H1 (cell line): ENCODE measurements at regions not wholly inside any gene's neighbourhood (a gene's known extent, or its start where the extent isn't known, plus 50 kb on each side); places are given as distances from the start of the nearest gene placed in this dataset.

Source experiments
- CEBPB ChIP-seq: IDR thresholded peaks from 2 replicates; pipeline ENCODE4 v1.6.1; 2012; ENCODE audit warnings: low read depth, low read length
- CHD2 ChIP-seq: IDR thresholded peaks from 2 replicates; pipeline ENCODE4 v1.6.1; 2012; ENCODE audit warnings: low read length, improper control_type of control experiment
- EZH2 ChIP-seq: fragments of 200-600 bp; sonication (generic); IDR thresholded peaks from 2 replicates; pipeline ENCODE4 v1.7.1; 2012; ENCODE audit warnings: low read depth, mild to moderate bottlenecking, moderate library complexity, low read length, inconsistent platforms; ENCODE audit not compliant: severe bottlenecking
- GTF2F1 ChIP-seq: IDR thresholded peaks from 2 replicates; pipeline ENCODE4 v1.6.1; 2012; ENCODE audit warnings: low read depth, low read length, improper control_type of control experiment, borderline replicate concordance
- KDM4A ChIP-seq: IDR thresholded peaks from one replicate; pipeline ENCODE4 v1.7.1; 2012; ENCODE audit warnings: low read depth, mild to moderate bottlenecking, moderate library complexity, low read length, inconsistent platforms; ENCODE audit not compliant: severe bottlenecking
- POLR2AphosphoS5 ChIP-seq: IDR thresholded peaks from 2 replicates; pipeline ENCODE4 v1.6.1; 2011; ENCODE audit warnings: low read depth, low read length
- RFX5 ChIP-seq: IDR thresholded peaks from 2 replicates; pipeline ENCODE4 v1.6.1; 2011; ENCODE audit warnings: low read depth, low read length, improper control_type of control experiment, borderline replicate concordance
- TBP ChIP-seq: IDR thresholded peaks from 2 replicates; pipeline ENCODE4 v1.6.1; 2011; ENCODE audit warnings: low read depth, low read length, improper control_type of control experiment
- TEAD4 ChIP-seq: IDR thresholded peaks from 2 replicates; pipeline ENCODE4 v1.6.1; 2012; ENCODE audit warnings: low read depth, low read length, inconsistent platforms, mixed read lengths
- TF ChIP-seq, protein P1 (sequence below): fragments of 300-600 bp; sonication (generic); IDR thresholded peaks from 2 replicates; pipeline ENCODE4 v1.7.1; 2012; ENCODE audit warnings: low read length, moderate library complexity, mild to moderate bottlenecking, inconsistent platforms; ENCODE audit not compliant: insufficient replicate concordance
- TF ChIP-seq, protein P2 (sequence below): IDR thresholded peaks from 2 replicates; pipeline ENCODE4 v1.6.1; 2012; ENCODE audit warnings: inconsistent platforms

DNA sequence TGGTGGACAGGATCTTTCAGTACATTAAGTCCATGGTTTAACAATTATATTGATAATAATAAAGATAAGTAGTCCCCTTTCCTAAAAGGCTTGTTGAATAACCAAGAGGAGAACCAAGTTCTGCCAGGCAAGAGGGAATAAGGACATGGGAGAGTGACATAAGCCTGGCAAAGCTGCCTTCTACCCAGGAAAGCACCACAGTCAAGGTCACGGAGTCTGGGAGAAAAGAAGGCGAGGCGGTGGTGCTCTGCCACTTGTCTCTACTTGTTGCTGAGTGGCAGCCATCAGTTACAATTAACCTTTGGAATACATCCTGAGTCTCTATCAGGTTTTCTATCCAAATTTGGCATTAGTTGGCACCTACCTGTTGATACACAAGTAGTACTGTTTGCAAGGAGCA is 101.7 kb upstream of the GATA6 start (continued):
- TF ChIP-seq, protein P1, sequence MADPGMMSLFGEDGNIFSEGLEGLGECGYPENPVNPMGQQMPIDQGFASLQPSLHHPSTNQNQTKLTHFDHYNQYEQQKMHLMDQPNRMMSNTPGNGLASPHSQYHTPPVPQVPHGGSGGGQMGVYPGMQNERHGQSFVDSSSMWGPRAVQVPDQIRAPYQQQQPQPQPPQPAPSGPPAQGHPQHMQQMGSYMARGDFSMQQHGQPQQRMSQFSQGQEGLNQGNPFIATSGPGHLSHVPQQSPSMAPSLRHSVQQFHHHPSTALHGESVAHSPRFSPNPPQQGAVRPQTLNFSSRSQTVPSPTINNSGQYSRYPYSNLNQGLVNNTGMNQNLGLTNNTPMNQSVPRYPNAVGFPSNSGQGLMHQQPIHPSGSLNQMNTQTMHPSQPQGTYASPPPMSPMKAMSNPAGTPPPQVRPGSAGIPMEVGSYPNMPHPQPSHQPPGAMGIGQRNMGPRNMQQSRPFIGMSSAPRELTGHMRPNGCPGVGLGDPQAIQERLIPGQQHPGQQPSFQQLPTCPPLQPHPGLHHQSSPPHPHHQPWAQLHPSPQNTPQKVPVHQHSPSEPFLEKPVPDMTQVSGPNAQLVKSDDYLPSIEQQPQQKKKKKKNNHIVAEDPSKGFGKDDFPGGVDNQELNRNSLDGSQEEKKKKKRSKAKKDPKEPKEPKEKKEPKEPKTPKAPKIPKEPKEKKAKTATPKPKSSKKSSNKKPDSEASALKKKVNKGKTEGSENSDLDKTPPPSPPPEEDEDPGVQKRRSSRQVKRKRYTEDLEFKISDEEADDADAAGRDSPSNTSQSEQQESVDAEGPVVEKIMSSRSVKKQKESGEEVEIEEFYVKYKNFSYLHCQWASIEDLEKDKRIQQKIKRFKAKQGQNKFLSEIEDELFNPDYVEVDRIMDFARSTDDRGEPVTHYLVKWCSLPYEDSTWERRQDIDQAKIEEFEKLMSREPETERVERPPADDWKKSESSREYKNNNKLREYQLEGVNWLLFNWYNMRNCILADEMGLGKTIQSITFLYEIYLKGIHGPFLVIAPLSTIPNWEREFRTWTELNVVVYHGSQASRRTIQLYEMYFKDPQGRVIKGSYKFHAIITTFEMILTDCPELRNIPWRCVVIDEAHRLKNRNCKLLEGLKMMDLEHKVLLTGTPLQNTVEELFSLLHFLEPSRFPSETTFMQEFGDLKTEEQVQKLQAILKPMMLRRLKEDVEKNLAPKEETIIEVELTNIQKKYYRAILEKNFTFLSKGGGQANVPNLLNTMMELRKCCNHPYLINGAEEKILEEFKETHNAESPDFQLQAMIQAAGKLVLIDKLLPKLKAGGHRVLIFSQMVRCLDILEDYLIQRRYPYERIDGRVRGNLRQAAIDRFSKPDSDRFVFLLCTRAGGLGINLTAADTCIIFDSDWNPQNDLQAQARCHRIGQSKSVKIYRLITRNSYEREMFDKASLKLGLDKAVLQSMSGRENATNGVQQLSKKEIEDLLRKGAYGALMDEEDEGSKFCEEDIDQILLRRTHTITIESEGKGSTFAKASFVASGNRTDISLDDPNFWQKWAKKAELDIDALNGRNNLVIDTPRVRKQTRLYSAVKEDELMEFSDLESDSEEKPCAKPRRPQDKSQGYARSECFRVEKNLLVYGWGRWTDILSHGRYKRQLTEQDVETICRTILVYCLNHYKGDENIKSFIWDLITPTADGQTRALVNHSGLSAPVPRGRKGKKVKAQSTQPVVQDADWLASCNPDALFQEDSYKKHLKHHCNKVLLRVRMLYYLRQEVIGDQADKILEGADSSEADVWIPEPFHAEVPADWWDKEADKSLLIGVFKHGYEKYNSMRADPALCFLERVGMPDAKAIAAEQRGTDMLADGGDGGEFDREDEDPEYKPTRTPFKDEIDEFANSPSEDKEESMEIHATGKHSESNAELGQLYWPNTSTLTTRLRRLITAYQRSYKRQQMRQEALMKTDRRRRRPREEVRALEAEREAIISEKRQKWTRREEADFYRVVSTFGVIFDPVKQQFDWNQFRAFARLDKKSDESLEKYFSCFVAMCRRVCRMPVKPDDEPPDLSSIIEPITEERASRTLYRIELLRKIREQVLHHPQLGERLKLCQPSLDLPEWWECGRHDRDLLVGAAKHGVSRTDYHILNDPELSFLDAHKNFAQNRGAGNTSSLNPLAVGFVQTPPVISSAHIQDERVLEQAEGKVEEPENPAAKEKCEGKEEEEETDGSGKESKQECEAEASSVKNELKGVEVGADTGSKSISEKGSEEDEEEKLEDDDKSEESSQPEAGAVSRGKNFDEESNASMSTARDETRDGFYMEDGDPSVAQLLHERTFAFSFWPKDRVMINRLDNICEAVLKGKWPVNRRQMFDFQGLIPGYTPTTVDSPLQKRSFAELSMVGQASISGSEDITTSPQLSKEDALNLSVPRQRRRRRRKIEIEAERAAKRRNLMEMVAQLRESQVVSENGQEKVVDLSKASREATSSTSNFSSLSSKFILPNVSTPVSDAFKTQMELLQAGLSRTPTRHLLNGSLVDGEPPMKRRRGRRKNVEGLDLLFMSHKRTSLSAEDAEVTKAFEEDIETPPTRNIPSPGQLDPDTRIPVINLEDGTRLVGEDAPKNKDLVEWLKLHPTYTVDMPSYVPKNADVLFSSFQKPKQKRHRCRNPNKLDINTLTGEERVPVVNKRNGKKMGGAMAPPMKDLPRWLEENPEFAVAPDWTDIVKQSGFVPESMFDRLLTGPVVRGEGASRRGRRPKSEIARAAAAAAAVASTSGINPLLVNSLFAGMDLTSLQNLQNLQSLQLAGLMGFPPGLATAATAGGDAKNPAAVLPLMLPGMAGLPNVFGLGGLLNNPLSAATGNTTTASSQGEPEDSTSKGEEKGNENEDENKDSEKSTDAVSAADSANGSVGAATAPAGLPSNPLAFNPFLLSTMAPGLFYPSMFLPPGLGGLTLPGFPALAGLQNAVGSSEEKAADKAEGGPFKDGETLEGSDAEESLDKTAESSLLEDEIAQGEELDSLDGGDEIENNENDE: no peak
- TF ChIP-seq POLR2AphosphoS5 (no peak), TEAD4 (no peak), GTF2F1 (no peak), CEBPB (no peak), EZH2 (no peak), TBP (no peak), KDM4A (no peak), CHD2 (no peak), RFX5 (no peak)
- TF ChIP-seq, protein P2, sequence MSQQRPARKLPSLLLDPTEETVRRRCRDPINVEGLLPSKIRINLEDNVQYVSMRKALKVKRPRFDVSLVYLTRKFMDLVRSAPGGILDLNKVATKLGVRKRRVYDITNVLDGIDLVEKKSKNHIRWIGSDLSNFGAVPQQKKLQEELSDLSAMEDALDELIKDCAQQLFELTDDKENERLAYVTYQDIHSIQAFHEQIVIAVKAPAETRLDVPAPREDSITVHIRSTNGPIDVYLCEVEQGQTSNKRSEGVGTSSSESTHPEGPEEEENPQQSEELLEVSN: no peak
